NT2/D1 (cell line): ENCODE measurements at regions not wholly inside any gene's neighbourhood (a gene's known extent, or its start where the extent isn't known, plus 50 kb on each side); places are given as distances from the start of the nearest gene placed in this dataset.

Experiments used
- DNase-seq: peaks from one replicate; pipeline ENCODE4 v3.0.0-alpha.2; 2011; ENCODE audit warnings: low read depth, low spot score
- H3K27me3 ChIP-seq: 2 replicates; pipeline ENCODE4 v1.6.0; 2011; ENCODE audit warnings: mild to moderate bottlenecking; ENCODE audit not compliant: insufficient read length, insufficient read depth
- H3K36me3 ChIP-seq: 2 replicates; pipeline ENCODE4 v1.6.1; 2011; ENCODE audit warnings: mild to moderate bottlenecking, low read length, mixed read lengths; ENCODE audit not compliant: insufficient read depth, insufficient read length
- H3K4me1 ChIP-seq: 2 replicates; pipeline ENCODE4 v1.5.1; 2011; ENCODE audit not compliant: insufficient read depth, insufficient read length
- H3K4me3 ChIP-seq: 2 replicates; pipeline ENCODE4 v1.5.1; 2011; ENCODE audit warnings: low read depth; ENCODE audit not compliant: insufficient read length
- H3K9ac ChIP-seq: 2 replicates; pipeline ENCODE4 v1.6.0; 2011; ENCODE audit warnings: low read depth; ENCODE audit not compliant: insufficient read length
- H3K9me3 ChIP-seq: 2 replicates; pipeline ENCODE4 v1.5.1; 2011; ENCODE audit warnings: mild to moderate bottlenecking, low read length; ENCODE audit not compliant: insufficient read depth
- SUZ12 ChIP-seq: IDR thresholded peaks from 2 replicates; pipeline ENCODE4 v1.6.1; 2011; ENCODE audit not compliant: insufficient read length, insufficient read depth; ENCODE audit errors: extremely low read depth
- YY1 ChIP-seq: IDR thresholded peaks from 2 replicates; pipeline ENCODE4 v1.6.1; 2011; ENCODE audit not compliant: insufficient read length, insufficient read depth
- ZNF274 ChIP-seq: IDR thresholded peaks from 2 replicates; pipeline ENCODE4 v1.6.1; 2011; ENCODE audit warnings: mild to moderate bottlenecking, low read depth, low read length

GRCh38 chr4:132859929-132860328, 289.2 kb upstream of the PCDH10 start:
- Histone ChIP-seq H3K36me3 (no peaks in the 10 kb centered on the region), H3K27me3 (no peaks in the 10 kb centered on the region), H3K4me3 (no peak overlapping the region), H3K4me1 (no peaks in the 10 kb centered on the region), H3K9me3 (no peaks in the 10 kb centered on the region), H3K9ac (no peak overlapping the region)
- TF ChIP-seq YY1 (no peak), SUZ12 (no peak), ZNF274 (no peak)
- DNase-seq, result no peak

- H3K9ac ChIP-seq, result no peak overlapping the region
- no peaks in the 10 kb centered on the region for H3K4me1 ChIP-seq
- no peaks in the 10 kb centered on the region for H3K36me3 ChIP-seq
- H3K9me3 ChIP-seq, result no peaks in the 10 kb centered on the region
- H3K4me3 ChIP-seq, result no peak overlapping the region
- TF ChIP-seq SUZ12 (no peak), YY1 (no peak), ZNF274 (no peak)
- DNase-seq, result no peak
- no peaks in the 10 kb centered on the region for H3K27me3 ChIP-seq
Observed at GRCh38 chr4:132860976-132861375, 288.1 kb upstream of the PCDH10 start.

- no peaks in the 10 kb centered on the region for H3K36me3 ChIP-seq
- TF ChIP-seq ZNF274 (no peak), SUZ12 (no peak), YY1 (no peak)
Observed at GRCh38 chr4:132863619-132864018, 285.5 kb upstream of the PCDH10 start.

GRCh38 chr4:132865458-132865857, 283.6 kb upstream of the PCDH10 start:
- Histone ChIP-seq H3K9ac (no peak overlapping the region), H3K4me3 (no peak overlapping the region), H3K4me1 (no peaks in the 10 kb centered on the region), H3K36me3 (no peaks in the 10 kb centered on the region), H3K27me3 (no peaks in the 10 kb centered on the region), H3K9me3 (no peaks in the 10 kb centered on the region)
- no peak for DNase-seq
- TF ChIP-seq YY1 (no peak), SUZ12 (no peak), ZNF274 (no peak)

More at GRCh38 chr4:132863619-132864018, 285.5 kb upstream of the PCDH10 start:
- no peaks in the 10 kb centered on the region for H3K4me1 ChIP-seq
- H3K9me3 ChIP-seq, result no peaks in the 10 kb centered on the region
- no peaks in the 10 kb centered on the region for H3K27me3 ChIP-seq
- no peak for DNase-seq
- no peak overlapping the region for H3K4me3 ChIP-seq
- no peak overlapping the region for H3K9ac ChIP-seq

- TF ChIP-seq ZNF274 (no peak), YY1 (no peak)
- no peak overlapping the region for H3K4me3 ChIP-seq
- H3K9ac ChIP-seq, result no peak overlapping the region
- H3K36me3 ChIP-seq, result no peaks in the 10 kb centered on the region
- no peak for DNase-seq
- H3K4me1 ChIP-seq, result no peaks in the 10 kb centered on the region
- H3K27me3 ChIP-seq, result no peaks in the 10 kb centered on the region
- no peaks in the 10 kb centered on the region for H3K9me3 ChIP-seq
Observed at GRCh38 chr4:132865922-132866321, 283.2 kb upstream of the PCDH10 start.

- no peak overlapping the region for H3K9ac ChIP-seq
- TF ChIP-seq YY1 (no peak), SUZ12 (no peak), ZNF274 (no peak)
- DNase-seq, result no peak
- no peaks in the 10 kb centered on the region for H3K27me3 ChIP-seq
- no peaks in the 10 kb centered on the region for H3K9me3 ChIP-seq
- no peaks in the 10 kb centered on the region for H3K36me3 ChIP-seq
- no peak overlapping the region for H3K4me3 ChIP-seq
- H3K4me1 ChIP-seq, result no peaks in the 10 kb centered on the region
Observed at GRCh38 chr4:132866616-132867015, 282.5 kb upstream of the PCDH10 start.

GRCh38 chr4:132893787-132894186, 255.3 kb upstream of the PCDH10 start:
- H3K4me1 ChIP-seq, result no peaks in the 10 kb centered on the region
- no peaks in the 10 kb centered on the region for H3K27me3 ChIP-seq
- no peak overlapping the region for H3K9ac ChIP-seq
- no peak overlapping the region for H3K4me3 ChIP-seq
- TF ChIP-seq ZNF274 (no peak), YY1 (no peak), SUZ12 (no peak)
- no peaks in the 10 kb centered on the region for H3K9me3 ChIP-seq
- DNase-seq, result no peak
- no peaks in the 10 kb centered on the region for H3K36me3 ChIP-seq

- Histone ChIP-seq H3K4me3 (no peak overlapping the region), H3K27me3 (no peaks in the 10 kb centered on the region), H3K9ac (no peak overlapping the region), H3K36me3 (no peaks in the 10 kb centered on the region), H3K4me1 (no peaks in the 10 kb centered on the region), H3K9me3 (no peaks in the 10 kb centered on the region)
- DNase-seq, result no peak
- TF ChIP-seq ZNF274 (no peak), SUZ12 (no peak), YY1 (no peak)
Observed at GRCh38 chr4:132901224-132901623, 247.9 kb upstream of the PCDH10 start.
